Suprapubic skin (tissue), 4 donors: ENCODE measurements at regions not wholly inside any gene's neighbourhood (a gene's known extent, or its start where the extent isn't known, plus 50 kb on each side); places are given as distances from the start of the nearest gene placed in this dataset.

ENCODE experiments used
- POLR2A ChIP-seq, 2 donors: fragments of 450-650 bp; IDR thresholded peaks; one replicate each; pipeline ENCODE4 v1.6.1; 2017; ENCODE audit warnings: antibody characterized with exemption in 2 of 2, mild to moderate bottlenecking in 2 of 2, moderate library complexity in 2 of 2
- POLR2AphosphoS5 ChIP-seq, 3 donors: sonication (generic); formaldehyde crosslinking; IDR thresholded peaks; one replicate each; pipeline ENCODE4 v1.6.1; 2017; ENCODE audit warnings: antibody characterized with exemption in 3 of 3

DNA sequence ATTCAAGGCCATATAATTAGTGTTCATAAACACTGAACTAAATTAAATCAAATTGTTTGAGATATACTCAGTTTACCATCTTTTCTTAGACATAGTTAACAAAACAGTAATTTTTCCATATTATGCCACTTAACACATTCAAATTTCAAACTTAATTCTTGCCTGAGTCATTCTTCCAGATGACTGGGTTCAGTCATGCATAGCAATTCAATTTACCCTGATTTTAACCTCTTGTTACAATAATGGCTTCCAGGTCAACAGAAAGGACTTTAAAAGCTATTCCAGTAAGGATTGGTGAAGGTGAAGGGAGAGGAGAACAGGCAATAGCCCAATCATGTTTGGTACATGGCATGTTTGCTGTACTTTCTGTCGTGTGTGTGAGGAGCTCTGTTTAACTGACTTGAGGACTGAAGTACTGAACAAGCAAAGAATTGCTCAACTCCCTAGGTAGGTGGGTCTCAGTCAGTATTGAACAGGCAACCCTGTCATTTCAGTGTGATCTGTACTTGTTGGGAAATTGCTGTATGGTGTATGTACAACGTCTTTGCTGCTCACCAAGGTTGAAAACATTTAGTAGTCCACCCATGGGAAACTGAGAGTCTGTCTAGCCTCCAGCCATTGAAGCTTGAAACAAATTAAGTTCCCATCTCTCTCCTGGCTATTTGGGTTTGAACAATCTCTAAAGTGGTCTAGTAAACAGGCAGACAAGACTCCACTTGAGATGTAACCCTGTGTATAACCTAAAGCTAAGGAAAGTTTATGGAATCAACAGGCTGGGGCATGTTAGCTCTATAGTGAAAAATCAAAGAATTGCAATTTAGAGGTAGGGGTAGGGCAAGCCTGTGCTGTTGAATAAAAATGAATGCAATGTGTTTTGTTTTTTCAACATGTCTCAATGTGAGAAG, 327.2 kb downstream of the BTG1 start:
- TF ChIP-seq POLR2AphosphoS5 (IDR thresholded peaks at IDR 0.05) = no peak
- no peak for TF ChIP-seq POLR2A (IDR thresholded peaks at IDR 0.05)
